ENCODE measurements at regions not wholly inside any gene's neighbourhood (a gene's known extent, or its start where the extent isn't known, plus 50 kb on each side); places are given as distances from the start of the nearest gene placed in this dataset.

- Histone ChIP-seq H3K9me3 (ENCODE audit: control insufficient read depth, insufficient read depth, low read length) (no peaks in the 10 kb centered on the region), H3K4me1 (ENCODE audit: control insufficient read depth, insufficient read depth, low read length) (no peaks in the 10 kb centered on the region), H3K27ac (ENCODE audit: low read length) (no peak overlapping the region), H3K36me3 (ENCODE audit: control insufficient read depth, insufficient read depth, low read length) (no peaks in the 10 kb centered on the region), H3K4me3 (ENCODE audit: low read length) (no peak overlapping the region), H3K27me3 (ENCODE audit: control insufficient read depth, insufficient read depth, low read length) (no peaks in the 10 kb centered on the region)
- intact Hi-C loops (cut with micrococcal nuclease), result no loop called here
- Mint-ChIP-seq H3K4me3 (no peak overlapping the region), H3K27ac (no peak overlapping the region), H3K27me3 (ENCODE audit: low read depth in 2 of 2) (no peaks in the 10 kb centered on the region), H3K4me1 (no peaks in the 10 kb centered on the region), H3K36me3 (no peaks in the 10 kb centered on the region), H3K9me3 (no peaks in the 10 kb centered on the region)
- TF ChIP-seq CTCF (IDR thresholded peaks at IDR 0.05), result no peak
- WGBS (ENCODE audit: insufficient coverage), result 91% methylated on average over 1 of the region's 3 CpGs
- DNase-seq, result no peak
- ATAC-seq, result no peak
These were observed 353.9 kb downstream of the TFEC start for GRCh38 chr7:115676707-115677106.

- no peak overlapping the region for H3K27ac ChIP-seq (ENCODE audit: low read length)
- intact Hi-C loops (cut with micrococcal nuclease), result no loop called here
- no peaks in the 10 kb centered on the region for H3K4me1 ChIP-seq (ENCODE audit: control insufficient read depth, insufficient read depth, low read length)
- H3K36me3 Mint-ChIP-seq, result no peaks in the 10 kb centered on the region
- H3K4me3 Mint-ChIP-seq, result no peak overlapping the region
- no peaks in the 10 kb centered on the region for H3K27me3 ChIP-seq (ENCODE audit: control insufficient read depth, insufficient read depth, low read length)
- H3K27ac Mint-ChIP-seq, result no peak overlapping the region
- WGBS (ENCODE audit: insufficient coverage), result 83% methylated on average over 10 of the region's 10 CpGs
- no peak overlapping the region for H3K4me3 ChIP-seq (ENCODE audit: low read length)
- ATAC-seq, result no peak
- no peaks in the 10 kb centered on the region for H3K36me3 ChIP-seq (ENCODE audit: control insufficient read depth, insufficient read depth, low read length)
- no peaks in the 10 kb centered on the region for H3K9me3 ChIP-seq (ENCODE audit: control insufficient read depth, insufficient read depth, low read length)
- H3K27me3 Mint-ChIP-seq (ENCODE audit: low read depth in 2 of 2), result no peaks in the 10 kb centered on the region
- no peak for DNase-seq
- TF ChIP-seq CTCF (IDR thresholded peaks at IDR 0.05), result no peak
- H3K9me3 Mint-ChIP-seq, result no peaks in the 10 kb centered on the region
- H3K4me1 Mint-ChIP-seq, result no peaks in the 10 kb centered on the region
These were observed 354.5 kb downstream of the TFEC start for GRCh38 chr7:115676080-115676479.

- no peak overlapping the region for H3K4me3 ChIP-seq (ENCODE audit: low read length)
- H3K27me3 ChIP-seq (ENCODE audit: control insufficient read depth, insufficient read depth, low read length), result no peaks in the 10 kb centered on the region
- no peak for TF ChIP-seq CTCF (IDR thresholded peaks at IDR 0.05)
- Mint-ChIP-seq H3K4me3 (no peak overlapping the region), H3K27ac (no peak overlapping the region), H3K36me3 (no peaks in the 10 kb centered on the region), H3K27me3 (ENCODE audit: low read depth in 2 of 2) (no peaks in the 10 kb centered on the region), H3K9me3 (no peaks in the 10 kb centered on the region), H3K4me1 (no peaks in the 10 kb centered on the region)
- no peak overlapping the region for H3K27ac ChIP-seq (ENCODE audit: low read length)
- 74% methylated on average over 3 of the region's 3 CpGs for WGBS (ENCODE audit: insufficient coverage)
- ATAC-seq (no peak), DNase-seq (no peak)
- H3K36me3 ChIP-seq (ENCODE audit: control insufficient read depth, insufficient read depth, low read length), result no peaks in the 10 kb centered on the region
- intact Hi-C loops (cut with micrococcal nuclease), result no loop called here
- H3K4me1 ChIP-seq (ENCODE audit: control insufficient read depth, insufficient read depth, low read length), result no peaks in the 10 kb centered on the region
- H3K9me3 ChIP-seq (ENCODE audit: control insufficient read depth, insufficient read depth, low read length), result no peaks in the 10 kb centered on the region
These were observed 356.0 kb downstream of the TFEC start for GRCh38 chr7:115674467-115675024.

- ATAC-seq, result no peak
- Histone ChIP-seq H3K27me3 (ENCODE audit: control insufficient read depth, insufficient read depth, low read length) (no peaks in the 10 kb centered on the region), H3K27ac (ENCODE audit: low read length) (no peak overlapping the region), H3K9me3 (ENCODE audit: control insufficient read depth, insufficient read depth, low read length) (no peaks in the 10 kb centered on the region), H3K4me3 (ENCODE audit: low read length) (no peak overlapping the region), H3K36me3 (ENCODE audit: control insufficient read depth, insufficient read depth, low read length) (no peaks in the 10 kb centered on the region), H3K4me1 (ENCODE audit: control insufficient read depth, insufficient read depth, low read length) (no peaks in the 10 kb centered on the region)
- Mint-ChIP-seq H3K4me1 (no peaks in the 10 kb centered on the region), H3K27me3 (ENCODE audit: low read depth in 2 of 2) (no peaks in the 10 kb centered on the region), H3K9me3 (no peaks in the 10 kb centered on the region), H3K27ac (no peak overlapping the region), H3K36me3 (no peaks in the 10 kb centered on the region), H3K4me3 (no peak overlapping the region)
- TF ChIP-seq CTCF (IDR thresholded peaks at IDR 0.05), result no peak
- DNase-seq, result no peak
- no CpG with 5 or more reads among the region's 1 CpG for WGBS (ENCODE audit: insufficient coverage)
- intact Hi-C loops (cut with micrococcal nuclease), result no loop called here
These were observed 358.5 kb downstream of the TFEC start for GRCh38 chr7:115672024-115672423.

Measured in natural killer cell (primary cell).